Hypothalamus (tissue), 51 donors: ENCODE measurements at regions not wholly inside any gene's neighbourhood (a gene's known extent, or its start where the extent isn't known, plus 50 kb on each side); places are given as distances from the start of the nearest gene placed in this dataset.

Source experiments
- DNase-seq, 51 donors: peaks; one replicate each; lab custom pipeline; 2025; lab: John Stamatoyannopoulos, UW

- no peak for DNase-seq
These were observed 113.0 kb upstream of the ZNF479 start for GRCh38 chr7:57245206-57245605.

DNA sequence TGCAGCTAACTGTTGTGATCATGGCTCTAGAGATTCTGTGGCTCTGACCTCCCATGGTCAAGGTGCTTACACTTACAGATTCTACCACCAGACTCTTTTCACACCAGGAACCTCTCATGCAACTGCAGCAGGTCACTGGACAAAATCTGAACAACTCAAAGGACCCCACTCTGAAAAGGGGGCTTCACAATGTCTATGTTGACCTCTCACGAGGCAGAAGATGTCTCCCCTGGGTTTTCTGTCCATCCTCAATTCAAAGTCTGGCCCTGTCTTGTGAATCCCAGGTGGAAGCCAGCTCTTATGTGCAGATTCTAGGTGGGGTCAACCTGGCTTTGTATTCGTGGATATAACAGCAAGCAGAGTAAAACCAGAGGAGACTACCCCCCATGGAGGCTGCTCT is 118.6 kb upstream of the ZNF479 start:
- DNase-seq: no peak

DNA sequence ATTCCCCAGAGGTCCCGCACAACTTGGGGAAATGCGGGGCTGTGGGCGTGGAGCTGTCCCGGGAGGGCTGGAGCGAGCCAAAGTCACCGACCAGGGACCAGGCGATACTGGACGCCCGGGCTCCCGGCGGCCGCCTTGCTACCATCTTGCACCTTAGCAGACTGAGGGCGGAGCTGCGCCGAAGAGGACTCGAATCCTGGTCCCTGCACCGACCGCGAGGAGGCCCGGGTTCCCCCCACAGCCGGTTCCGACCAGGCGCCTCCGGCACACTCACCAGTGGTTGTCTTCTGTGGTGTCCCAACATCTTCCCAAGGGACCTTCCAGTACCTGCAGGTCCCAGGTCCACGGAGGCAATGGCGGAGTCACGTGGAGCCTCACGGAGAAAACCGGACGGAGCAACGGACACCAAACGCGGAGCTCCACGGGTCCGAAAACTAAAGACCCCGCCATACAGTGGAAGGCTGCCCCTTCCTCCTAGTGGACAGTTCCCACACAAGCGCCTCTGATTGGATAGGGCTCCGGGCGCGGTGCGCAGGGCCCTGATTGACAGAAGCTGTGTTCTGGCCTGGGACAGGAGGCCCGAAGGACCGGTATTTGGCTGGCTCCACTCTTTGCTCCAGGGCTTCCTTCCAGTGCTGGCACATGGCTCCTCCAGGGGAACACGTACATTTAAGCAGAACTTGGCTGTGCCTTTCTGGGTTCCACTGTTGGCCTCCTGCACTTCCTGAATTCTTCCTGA is 124.6 kb upstream of the ZNF479 start:
- no peak for DNase-seq

DNA sequence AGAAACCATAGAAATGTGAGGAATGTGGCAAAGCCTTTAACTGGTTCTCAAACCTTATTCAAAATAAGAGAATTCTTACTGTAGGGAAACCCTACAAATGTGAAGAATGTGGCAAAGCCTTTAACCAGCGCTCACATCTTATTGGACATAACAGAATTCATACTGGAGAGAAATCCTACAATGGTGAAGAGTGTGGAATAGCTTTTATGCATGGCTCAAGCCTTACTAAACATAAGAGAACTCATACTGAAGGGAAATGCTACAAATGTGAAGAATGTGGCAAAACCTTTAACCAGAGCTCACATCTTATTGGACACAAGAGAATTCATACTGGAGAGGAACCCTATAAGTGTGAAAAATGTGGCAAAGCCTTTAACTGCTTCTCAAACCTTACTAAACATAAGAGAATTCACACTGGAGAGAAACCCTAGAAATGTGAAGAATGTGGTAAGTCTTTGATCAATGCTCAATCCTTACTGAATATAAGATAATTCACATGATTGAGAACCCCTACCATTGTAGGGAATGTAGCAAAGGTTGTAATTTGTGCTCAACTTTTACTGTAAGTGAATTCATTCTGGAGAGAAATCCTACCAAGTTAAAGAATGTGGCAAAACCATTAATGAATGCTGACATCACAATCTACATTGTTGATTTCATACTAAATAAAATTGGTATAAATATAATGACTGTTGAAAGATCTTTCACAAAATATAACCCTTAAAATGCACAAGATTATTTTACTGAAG is 142.5 kb upstream of the ZNF479 start:
- no peak for DNase-seq

- DNase-seq: no peak
These were observed 149.2 kb upstream of the ZNF716 start for GRCh38 chr7:57300747-57301146.

DNA sequence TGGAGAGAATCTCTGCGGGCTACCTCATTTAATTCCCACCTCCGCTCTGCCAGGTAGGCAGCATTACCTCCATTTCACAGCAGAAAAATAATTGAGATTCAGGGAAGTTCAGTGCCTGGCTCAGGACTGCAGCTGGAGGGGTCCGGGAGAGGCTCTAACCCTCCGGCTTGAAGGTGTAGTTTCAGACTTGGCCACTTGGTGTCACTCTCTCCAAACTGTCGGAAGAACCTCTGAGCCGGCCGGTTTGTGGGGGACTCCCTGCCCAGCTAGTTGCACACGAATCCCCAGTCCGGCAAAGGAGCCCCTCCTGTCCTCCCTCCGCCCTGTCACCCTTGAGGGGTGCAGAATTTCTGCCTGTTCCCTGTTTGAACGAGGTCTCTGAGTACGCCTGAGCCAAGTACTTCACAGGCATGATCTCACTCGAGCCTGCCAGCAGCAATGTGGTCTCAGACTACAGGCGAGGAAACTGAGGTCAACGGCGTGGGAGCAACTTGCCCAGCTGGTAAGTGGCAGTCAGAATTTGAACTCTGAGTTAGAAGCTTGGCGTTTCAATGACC is 144.7 kb upstream of the ZNF716 start:
- peak in 3 of 51 donors; percentile 0 to 20 (median 2) for DNase-seq

- DNase-seq: peak in 6 of 51 donors; percentile 0 to 17 (median 4)
These were observed 141.2 kb upstream of the ZNF716 start for GRCh38 chr7:57308631-57309408.

DNA sequence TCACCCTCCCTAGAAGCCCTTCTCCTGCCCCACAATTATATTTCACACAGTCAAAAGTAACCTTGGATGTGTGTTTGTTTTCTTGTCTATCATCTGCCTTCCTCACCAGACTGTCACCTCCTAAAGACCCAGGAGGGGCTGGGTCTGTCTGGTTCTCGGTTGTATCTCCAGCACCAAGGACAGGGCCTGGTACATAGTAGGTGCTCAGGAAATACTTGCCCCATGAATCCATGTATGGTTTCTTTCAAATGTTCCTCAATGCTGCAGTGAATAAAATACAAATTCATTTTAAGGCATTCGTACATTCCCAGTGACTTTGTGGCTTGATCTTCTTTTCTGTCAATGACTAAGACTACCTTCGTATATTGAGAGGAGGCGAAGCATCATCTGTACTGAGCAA is 122.9 kb upstream of the ZNF716 start:
- DNase-seq: no peak

GRCh38 chr7:57328457-57328856 is 121.5 kb upstream of the ZNF716 start:
- DNase-seq: no peak

DNA sequence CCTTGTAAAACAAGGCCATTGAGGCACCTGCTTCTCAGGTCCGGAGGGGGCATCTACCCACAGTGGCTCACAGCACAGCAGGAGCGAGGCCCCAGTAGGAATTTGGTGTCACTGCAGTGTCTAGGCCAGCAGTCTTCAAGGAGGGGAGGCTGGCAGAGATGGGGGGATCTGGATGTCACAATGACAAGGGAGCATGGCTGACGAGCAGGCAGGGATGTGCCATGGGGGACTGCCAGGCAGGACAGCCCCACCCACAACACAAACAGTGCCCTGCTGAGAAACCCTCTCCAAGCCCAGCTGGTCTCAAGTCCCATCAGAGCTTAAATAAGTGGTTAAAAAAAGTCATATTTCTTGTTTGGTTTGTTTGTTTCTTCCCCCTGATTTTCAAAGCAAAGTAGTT is 121.0 kb upstream of the ZNF716 start:
- DNase-seq: no peak

- no peak for DNase-seq
These were observed 110.6 kb upstream of the ZNF716 start for GRCh38 chr7:57339198-57339944.

DNA sequence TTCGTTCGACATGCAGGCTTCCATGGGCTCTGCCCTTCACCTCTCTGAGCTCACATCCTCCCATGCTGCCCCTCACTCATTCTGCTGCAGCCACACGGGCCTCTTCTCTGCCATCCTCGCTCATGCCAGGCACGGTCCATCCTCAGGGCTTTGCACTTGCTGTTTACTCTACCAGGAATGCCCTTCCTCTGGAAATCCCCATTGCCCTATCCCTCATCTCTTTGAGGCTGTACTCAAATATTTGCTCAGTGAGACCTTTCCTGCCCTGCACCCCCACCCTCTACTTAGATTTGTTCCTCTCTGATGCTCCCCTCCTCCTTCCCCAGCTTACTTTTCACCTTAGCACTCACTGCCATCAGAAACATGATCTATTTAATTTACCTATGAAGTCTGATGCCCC is 107.0 kb upstream of the ZNF716 start:
- DNase-seq: no peak

GRCh38 chr7:57343901-57344622 is 105.9 kb upstream of the ZNF716 start:
- DNase-seq: no peak

GRCh38 chr7:57344957-57345356 is 105.0 kb upstream of the ZNF716 start:
- DNase-seq: no peak

GRCh38 chr7:57348646-57349269 is 101.2 kb upstream of the ZNF716 start:
- DNase-seq: no peak

- no peak for DNase-seq
These were observed 95.8 kb upstream of the ZNF716 start for GRCh38 chr7:57354195-57354594.

DNA sequence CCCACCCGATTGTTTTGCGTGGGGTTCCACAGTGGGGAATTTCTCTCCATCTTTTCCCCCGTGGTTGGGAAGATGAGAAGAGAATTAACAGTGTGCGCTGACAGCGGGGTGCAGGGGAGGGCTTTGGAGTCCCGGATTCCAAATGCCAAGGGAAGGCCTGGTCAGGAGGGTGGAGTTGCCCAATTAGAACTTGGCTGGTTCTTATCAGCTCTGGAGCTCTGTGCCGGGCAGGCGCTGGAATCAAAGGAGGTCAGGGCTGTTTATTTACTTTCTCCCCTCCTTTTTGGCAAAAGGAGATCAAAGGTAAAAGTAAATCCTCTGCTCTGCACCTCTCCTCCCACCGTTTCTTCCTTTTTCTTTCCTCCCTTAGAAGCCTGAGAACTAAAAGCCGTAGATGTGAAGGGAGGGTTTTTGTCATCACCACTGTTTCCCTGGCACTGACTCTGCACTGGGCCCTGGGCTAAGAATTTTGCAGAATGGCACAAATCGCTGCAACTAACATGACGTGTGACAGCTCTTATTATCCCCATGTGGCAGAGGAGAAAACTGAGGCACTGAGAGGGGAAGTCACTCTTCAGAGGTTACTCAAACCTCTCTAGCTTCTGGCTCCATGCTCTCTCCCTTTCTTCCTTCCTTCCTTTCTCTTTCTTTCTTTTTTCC is 95.2 kb upstream of the ZNF716 start:
- DNase-seq: no peak

DNA sequence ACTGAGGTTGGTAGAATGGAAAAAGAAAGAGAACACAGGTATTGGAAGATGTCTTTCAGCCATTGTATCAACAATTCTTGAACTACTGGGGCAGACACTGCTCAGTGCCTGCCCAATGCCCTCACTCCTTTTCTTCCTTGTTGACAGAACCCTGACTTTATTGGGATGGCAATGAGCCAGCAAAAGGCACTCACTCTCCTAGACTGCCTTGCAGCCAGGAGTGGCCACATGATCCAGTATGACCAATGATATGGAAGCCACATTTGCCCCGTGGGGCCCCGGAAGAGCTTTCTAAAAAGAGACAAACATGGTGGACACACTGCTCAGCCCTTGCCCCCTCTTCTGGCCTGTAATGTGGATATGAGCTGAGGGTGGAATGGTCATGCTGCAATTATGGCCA is 88.6 kb upstream of the ZNF716 start:
- no peak for DNase-seq

- no peak for DNase-seq
These were observed 87.1 kb upstream of the ZNF716 start for GRCh38 chr7:57362868-57363267.
